GM18508 (cell line): ENCODE measurements at regions not wholly inside any gene's neighbourhood (a gene's known extent, or its start where the extent isn't known, plus 50 kb on each side); places are given as distances from the start of the nearest gene placed in this dataset.

Experiments used
- ATAC-seq: cut with Tn5 transposase; IDR thresholded peaks from one replicate; pipeline ENCODE4 v1.9.1; 2021; ENCODE audit warnings: moderate number of reproducible peaks; ENCODE audit not compliant: insufficient read depth, unreplicated experiment

DNA sequence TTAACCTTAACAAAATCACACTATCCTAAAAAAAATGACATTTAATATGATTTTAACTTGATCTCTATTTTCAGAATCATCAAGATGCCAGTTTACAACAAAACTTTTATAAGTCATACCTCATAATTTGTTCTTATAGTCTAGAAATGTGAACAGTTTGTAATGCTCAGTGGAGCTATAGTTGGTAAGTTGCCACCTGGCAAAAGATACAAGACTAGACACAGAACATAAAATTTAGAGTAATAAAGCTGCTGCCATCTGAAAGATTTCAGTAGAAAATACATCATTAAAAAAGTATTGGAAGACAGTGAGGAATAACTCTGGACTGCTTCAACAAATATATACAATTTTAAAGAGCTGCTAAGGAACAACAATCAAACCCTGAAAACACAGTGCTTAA, 233.8 kb downstream of the GABRG2 start:
- ATAC-seq = no peak

GRCh38 chr5:162323466-162323865, 255.9 kb downstream of the GABRG2 start:
- no peak for ATAC-seq

DNA sequence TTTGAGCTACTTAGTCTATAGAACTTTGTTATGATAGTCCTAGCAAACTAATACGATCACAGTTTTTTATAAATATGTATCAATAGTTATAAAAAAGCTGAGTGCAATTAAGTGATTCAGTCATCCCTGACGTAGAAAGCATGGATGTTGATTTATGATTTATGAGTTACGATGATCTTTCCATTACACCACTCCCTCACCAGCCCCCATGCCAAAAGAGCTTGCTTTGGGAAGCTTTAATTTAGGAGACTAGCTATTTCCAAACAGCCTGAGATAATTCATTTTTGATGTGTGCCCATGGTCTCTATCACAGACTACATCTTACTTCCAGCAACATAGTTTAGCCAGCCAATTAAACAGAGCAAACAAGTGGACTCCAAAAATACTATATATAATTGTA, 256.8 kb downstream of the GABRG2 start:
- ATAC-seq = no peak

- no peak for ATAC-seq
Observed at GRCh38 chr5:162325143-162325727, 257.7 kb downstream of the GABRG2 start.

- ATAC-seq = no peak
Observed at GRCh38 chr5:162334944-162335343, 267.4 kb downstream of the GABRG2 start.

DNA sequence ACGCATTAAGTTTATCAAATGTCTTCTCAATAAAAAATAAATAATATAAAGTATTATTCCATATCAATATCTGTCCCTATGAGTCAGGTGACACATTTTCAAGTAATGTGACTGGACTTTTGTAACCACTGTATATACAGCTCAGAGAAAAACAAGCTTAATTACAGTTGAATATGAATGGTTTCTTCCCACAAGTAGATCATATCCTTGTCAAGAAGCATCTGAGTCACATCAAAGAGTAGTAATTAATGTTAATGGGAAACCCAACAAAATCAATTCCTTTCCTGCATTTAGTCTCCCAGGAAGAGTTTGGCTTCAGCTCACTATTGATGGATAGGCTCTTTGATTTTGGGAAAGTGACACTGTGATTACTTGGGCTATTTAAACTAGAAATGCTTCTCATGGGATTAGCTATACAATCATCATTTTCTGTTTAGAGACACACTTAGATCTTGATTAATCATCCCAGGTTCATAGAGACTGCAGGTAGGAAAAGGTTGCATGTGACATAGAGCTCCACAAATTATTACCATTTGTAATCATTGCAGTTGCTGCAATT, 292.9 kb downstream of the GABRG2 start:
- ATAC-seq = no peak

DNA sequence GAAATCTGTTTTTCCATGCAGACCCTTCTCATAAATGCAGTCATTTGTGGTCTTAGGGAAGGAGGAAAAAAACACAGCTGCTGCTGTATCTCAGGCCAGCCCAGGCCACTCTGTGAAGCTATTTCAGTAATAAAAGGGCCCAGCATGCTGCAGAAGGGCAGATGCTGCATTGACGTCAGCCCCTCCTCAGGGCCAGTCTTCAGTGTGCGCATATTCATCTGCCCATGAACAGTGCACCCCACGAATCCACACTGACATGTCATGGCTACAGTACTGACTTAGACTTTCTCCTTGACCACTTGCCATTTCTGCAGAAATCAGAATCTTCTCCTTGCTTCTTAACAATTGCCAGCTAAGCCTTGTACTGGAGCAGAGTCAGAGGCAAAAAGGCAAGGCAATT, 304.7 kb downstream of the GABRG2 start:
- no peak for ATAC-seq

DNA sequence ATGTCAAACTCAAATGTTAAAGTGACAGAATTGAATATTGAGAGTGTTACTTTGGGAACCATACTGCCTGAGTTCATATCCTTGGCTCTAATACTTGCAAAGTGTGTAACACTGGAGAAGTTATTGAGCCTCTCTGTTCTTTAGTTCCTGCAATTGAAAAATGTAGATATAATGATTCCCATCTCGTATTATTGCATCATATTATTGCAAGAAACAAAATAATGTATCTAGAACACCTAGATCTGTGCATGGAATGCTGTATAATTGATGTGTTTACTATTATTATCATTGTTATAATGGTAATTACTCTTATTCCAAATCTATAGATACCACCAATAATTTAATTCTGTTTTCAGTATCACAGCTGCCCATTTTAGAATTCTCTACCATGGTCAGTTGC, 310.3 kb downstream of the GABRG2 start:
- ATAC-seq = no peak

DNA sequence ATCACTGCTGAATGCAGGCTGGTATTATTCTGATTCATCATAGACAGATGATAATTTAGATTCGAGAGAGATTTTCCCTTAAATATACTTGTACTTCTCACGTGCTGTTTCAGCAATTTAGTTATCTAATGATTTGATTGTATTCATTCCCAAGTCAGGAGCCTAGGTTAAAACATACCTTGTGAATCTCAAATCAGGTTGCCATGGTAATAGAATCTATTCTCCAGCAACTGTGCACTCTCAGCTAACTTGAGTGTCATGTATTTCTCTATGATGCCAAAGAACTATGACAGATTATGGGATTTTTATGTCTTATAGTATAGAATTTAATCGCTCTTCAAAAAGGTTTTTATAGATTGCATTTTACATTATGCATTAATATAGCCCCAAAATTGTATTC, 315.3 kb downstream of the GABRG2 start:
- ATAC-seq = no peak

DNA sequence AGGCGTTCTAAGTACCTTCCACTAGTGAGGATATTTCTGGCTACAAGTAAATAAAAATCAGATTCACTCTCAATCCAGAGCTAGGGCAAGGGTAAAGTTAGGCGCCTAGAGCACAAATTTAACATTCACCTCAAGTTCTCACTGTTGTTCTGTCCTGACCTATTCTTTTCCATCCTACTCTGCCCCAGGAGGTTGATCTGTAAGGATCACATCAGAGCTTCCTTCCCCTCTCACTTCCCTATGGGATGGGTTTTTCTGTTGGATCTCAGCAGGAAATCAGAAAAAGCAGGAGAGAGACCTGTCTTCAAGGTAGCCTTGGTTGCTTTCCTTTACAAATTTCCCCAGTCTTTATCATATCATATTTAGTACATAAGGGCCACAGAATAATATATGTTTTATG, 316.7 kb downstream of the GABRG2 start:
- ATAC-seq = no peak

DNA sequence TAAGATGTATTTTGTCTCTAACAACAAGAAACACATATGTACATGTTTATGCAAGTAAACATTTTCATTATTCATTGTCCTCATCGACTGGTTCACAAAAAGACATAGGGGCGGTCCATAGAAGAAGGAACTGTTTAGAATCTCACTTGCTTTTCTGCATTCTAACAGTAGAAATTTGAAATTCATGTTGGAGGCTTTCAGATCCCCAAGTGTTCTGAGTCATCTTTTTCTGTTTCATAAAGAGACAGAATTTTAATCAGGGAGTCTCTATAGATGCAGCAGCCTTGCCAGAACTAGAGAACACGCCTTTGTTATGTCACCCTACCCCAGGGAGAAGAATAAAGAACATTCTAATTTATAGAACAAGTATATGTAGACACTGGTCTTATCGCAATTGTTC, 324.3 kb downstream of the GABRG2 start:
- no peak for ATAC-seq

GRCh38 chr5:162392336-162392735, 324.8 kb downstream of the GABRG2 start:
- no peak for ATAC-seq

GRCh38 chr5:162393534-162393933, 326.0 kb downstream of the GABRG2 start:
- ATAC-seq = no peak

DNA sequence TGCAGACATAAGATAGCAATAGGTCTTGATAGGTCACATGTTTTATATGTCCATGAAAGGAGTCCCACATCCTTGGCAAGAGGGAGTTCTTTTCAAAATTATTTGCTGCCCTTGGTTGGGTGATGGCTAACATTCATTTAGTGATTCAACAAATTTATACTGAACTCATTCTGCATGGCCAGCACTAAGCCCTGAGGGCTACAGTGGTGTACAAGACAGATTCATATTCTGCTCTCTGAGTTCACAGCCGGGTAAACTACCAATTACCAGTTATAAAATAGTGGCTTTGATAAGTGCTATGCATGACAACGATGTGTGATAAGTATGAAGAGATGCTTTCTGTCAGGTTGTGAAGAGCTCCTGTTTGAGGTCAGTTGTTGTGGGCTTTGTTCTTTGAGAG, 340.0 kb downstream of the GABRG2 start:
- no peak for ATAC-seq

DNA sequence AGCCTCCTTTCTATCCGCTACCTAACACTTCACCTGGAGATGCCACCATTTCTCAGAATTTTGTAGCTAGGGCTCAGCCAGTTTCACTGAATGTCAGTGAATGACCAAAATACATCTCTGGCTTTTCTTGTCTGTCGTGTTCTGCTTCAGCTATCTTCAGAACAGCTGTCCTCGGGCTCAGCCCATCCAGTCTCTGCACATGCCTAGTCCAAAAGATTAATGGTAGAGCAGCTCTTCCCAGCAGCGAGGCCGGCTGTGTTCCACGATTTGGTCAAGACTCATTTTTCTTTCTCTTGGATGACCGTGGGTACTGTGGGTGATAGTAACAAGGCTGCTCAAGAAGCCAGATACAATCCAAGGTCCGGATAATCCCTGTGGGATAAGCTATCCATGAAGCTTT, 342.8 kb downstream of the GABRG2 start:
- ATAC-seq = no peak

- no peak for ATAC-seq
Observed at GRCh38 chr5:162429142-162429541, 361.6 kb downstream of the GABRG2 start.

- no peak for ATAC-seq
Observed at GRCh38 chr5:162434281-162434680, 366.7 kb downstream of the GABRG2 start.

DNA sequence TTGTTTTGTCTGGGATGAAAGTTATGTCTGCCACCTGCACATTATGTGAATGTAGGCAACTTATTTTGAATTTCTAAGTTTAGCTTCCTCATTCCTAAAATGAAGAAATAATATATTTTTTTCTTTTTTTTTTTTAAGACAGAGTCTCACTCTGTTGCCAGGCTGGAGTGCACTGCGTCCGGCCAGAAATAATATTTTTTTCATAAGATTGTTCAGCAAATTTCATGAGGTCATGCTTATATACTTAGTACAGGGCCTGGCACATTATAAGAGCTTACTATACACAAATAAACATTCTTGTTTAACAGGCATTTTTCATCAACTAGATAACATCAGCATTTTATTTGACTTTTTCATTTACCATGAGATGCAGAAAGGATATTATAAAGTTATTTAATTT, 368.5 kb downstream of the GABRG2 start:
- ATAC-seq = no peak

DNA sequence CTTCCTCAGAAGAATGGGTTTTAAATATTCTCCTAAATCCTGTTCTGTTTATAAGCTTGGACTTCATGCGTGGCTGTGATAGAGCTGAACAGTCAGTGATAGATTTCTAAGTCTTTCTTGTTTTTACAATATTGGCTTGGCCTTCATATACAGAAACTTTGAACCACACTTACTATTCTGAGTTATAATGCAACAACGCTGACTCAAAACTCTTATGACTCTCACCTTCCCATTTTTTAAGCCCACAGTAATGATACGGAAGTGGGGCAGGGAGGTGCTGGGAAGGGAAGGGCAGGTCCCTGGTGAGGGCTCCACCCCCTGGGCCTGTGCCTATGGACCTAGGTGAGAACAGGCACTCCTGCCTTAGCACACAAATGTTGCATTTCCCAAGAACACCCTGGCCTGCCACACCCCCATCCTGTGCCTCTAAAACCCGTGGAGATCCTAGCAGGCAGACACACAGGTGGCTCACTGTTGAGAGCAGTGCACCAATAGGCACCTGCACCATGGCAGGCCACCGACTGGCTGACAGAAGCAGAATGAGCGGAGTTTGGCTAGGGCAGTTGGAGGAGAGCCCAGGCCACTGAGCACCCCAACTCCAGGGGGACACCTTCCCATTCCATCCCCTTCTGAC, 376.7 kb downstream of the GABRG2 start:
- no peak for ATAC-seq

- no peak for ATAC-seq
Observed at GRCh38 chr5:162456086-162456485, 388.5 kb downstream of the GABRG2 start.

GRCh38 chr5:162466011-162466410, 398.4 kb downstream of the GABRG2 start:
- ATAC-seq = no peak

- ATAC-seq = no peak
Observed at GRCh38 chr5:162473041-162473714, 405.6 kb downstream of the GABRG2 start.
